WI38 (cell line): ENCODE measurements at regions not wholly inside any gene's neighbourhood (a gene's known extent, or its start where the extent isn't known, plus 50 kb on each side); places are given as distances from the start of the nearest gene placed in this dataset.

Source experiments
- H3K4me3 ChIP-seq: 2 replicates; pipeline ENCODE4 v1.5.1; 2011; ENCODE audit warnings: low read depth, mild to moderate bottlenecking, control low read depth, low read length
- TF ChIP-seq, protein P1 (sequence below): IDR thresholded peaks from 2 replicates; pipeline ENCODE4 v1.5.1; 2012; ENCODE audit warnings: low read depth, mild to moderate bottlenecking, control low read depth, low read length

DNA sequence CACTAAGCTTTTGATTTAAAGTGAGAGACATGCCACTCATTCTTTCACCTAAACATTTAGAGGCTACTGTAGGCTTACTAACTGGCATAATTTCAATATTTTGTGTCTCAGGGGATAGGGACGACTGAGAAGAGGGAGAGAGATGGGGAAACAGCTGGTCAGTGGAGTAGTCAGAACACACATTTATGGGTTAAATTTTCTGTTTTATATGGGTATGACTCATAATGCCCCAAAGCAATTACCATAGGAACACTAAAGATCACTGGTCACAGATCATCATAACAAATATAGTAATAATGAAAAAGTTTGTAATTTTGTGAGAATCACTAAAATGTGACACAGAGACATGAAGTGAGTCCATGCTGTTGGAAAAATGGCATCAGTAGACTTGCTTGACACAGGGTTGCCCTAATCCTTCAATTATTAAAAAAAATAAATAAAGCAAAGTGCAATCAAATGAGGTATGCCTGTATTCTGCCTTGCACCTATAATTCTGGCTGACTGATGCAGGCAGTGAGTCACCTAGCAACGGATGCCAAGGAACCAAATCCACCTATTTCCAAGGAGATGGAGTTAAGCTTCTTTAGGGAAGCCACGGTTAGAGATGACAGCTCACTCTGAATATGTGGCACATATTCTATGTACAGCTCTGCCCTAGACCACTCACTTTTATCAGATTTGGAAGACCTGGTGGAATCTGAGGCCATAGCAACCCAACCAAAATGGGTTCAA lies 166.1 kb downstream of the MARCHF11 start:
- TF ChIP-seq, protein P1, sequence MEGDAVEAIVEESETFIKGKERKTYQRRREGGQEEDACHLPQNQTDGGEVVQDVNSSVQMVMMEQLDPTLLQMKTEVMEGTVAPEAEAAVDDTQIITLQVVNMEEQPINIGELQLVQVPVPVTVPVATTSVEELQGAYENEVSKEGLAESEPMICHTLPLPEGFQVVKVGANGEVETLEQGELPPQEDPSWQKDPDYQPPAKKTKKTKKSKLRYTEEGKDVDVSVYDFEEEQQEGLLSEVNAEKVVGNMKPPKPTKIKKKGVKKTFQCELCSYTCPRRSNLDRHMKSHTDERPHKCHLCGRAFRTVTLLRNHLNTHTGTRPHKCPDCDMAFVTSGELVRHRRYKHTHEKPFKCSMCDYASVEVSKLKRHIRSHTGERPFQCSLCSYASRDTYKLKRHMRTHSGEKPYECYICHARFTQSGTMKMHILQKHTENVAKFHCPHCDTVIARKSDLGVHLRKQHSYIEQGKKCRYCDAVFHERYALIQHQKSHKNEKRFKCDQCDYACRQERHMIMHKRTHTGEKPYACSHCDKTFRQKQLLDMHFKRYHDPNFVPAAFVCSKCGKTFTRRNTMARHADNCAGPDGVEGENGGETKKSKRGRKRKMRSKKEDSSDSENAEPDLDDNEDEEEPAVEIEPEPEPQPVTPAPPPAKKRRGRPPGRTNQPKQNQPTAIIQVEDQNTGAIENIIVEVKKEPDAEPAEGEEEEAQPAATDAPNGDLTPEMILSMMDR = no peak
- no peak overlapping the region for H3K4me3 ChIP-seq

DNA sequence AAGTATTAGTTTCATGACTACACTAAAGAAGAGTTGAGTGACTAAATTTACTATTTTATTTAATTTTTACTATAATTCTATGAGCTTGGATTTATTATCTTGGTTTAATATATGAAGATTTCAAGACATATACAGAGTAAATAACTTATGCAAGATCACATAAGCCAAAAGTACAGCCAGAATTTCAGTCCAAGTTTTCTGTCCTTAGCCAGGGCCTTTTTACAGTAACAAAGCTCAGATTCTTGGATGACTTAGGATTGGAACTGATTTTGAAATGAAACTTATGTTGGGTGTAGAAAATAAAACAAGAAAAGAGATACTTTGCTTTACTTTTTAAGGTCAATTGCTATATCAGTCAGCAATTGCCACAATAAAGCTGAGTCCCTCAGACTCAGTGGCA lies 170.3 kb downstream of the MARCHF11 start:
- TF ChIP-seq, protein P1 = no peak
- no peak overlapping the region for H3K4me3 ChIP-seq

DNA sequence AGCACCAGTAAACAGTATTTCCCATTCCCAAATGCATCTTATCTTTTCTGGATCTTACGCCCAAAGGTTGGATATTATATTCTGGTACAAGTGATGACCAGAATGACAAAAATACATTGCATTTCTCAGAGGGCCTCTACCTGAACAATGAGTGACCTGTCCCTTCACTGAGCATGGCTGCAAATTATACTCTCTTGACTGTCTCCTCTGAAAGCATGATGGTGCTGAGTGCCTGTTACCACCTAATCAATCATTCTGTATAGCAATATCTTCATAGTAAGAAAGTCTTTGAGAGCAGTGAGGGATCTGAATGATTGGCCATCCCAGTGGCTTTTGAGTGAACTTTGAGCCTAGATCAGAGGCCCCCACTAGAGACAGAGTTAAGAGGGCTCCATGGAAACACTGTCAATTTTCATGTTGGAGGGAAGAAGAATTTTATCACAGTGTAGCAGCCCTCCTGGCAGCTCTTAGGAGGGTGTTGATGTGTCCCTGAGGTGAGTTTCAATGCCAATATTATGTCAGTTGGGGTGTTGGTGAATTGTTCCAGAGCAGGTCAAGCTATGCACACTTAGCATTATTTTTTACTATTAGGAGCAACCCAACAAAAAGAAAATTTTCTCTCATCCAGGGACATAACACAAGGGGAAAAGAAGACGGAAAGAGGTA lies 171.7 kb downstream of the MARCHF11 start:
- H3K4me3 ChIP-seq = no peak overlapping the region
- TF ChIP-seq, protein P1 = no peak

DNA sequence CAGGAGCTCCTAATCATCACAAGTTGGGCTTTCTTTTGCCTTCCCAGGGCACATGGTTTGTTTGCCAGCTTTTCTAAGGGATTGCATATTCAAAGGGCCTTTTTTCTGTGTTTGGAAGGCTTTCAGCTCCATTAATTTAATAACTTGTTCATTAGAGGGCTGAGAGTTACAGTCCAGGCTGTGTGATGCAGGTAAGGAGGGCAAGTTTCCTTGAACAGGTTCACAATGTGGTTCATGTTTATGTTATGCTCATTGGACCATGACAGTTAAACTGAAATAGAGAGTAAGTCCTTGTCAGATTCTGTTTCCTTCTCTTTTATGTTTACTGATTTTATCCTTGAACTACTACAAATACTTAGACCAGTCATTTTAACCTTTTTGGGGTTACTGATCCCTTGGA lies 174.4 kb downstream of the MARCHF11 start:
- no peak overlapping the region for H3K4me3 ChIP-seq
- TF ChIP-seq, protein P1 = no peak

DNA sequence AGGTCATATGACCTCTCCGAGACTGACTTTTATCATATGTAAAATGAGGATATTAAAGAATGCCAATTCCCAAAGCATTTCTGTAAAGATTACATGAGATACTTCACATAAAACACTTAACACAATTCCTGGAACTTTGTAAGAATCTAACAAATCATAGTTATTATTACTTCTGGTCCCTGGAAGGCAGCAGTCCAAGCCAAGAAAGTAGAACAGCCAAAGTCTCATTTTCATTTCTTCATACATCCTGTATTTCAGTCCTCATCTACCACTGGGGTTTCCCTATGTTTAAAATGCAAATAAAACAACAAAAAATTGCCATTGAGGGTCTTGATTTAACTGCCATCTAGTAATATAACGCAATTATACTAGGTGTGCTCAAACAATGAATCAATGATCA lies 179.5 kb downstream of the MARCHF11 start:
- H3K4me3 ChIP-seq = no peak overlapping the region
- TF ChIP-seq, protein P1 = no peak

DNA sequence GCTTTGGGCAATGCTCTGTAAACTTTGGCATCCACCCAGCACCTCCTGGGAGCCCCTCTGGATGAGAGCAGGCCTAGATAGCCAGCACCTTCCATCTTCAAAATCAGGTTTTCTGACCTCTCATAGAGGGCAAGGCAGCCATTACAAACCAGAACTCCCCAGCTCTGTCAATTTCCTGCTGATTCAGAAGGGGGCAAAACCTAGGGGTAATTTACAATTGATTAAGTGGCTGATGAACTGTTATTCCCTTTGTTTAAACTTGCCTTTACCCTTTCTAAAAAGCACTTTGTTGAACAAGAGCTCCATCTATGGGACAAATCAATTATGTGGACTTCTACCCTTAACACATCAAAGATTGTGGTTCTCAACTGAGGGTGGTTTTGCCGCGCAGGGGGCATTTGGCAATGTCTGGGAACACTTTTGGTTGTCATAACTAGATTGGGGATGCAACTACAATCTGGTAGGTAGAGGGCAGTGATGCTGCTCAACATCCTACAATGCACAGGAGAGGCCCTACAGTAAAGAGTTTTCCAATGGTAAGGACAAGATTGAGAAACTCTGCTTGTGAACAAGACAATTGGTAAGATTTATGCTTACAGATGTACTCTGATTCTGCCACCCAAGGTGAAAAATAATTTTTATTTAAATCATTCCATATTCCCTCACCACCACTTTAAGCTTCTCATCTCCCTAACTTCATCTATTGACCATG lies 184.1 kb downstream of the MARCHF11 start:
- H3K4me3 ChIP-seq = no peak overlapping the region
- TF ChIP-seq, protein P1 = peak; percentile 47

DNA sequence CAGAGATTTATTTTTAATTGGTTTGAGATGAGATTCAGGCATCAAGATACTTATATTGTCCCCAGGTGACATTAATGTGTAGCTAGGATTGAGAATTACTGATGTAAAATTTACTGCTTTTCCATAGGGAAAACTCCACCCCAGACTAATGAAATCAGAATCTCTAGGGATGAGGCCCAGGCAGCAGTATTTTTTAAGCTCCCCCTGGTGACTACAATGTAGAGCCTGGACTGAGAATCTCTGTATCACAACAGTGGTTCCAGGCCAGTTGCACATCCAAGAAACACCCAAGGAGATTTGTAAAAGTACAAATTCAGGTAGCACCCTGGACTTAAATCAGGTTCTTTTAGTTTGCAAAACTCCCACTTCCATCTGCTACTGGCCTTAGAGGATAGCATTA lies 185.7 kb downstream of the MARCHF11 start:
- TF ChIP-seq, protein P1 = 0 out of 2 replicates have a peak, but pooled peaks have one; percentile 23
- no peak overlapping the region for H3K4me3 ChIP-seq
